Aorta (tissue), 5 donors: ENCODE measurements at regions not wholly inside any gene's neighbourhood (a gene's known extent, or its start where the extent isn't known, plus 50 kb on each side); places are given as distances from the start of the nearest gene placed in this dataset.
"Not testable (repeated sequence)": the region's sequence is repeated elsewhere in the genome, so short reads cannot be mapped to it uniquely, and the experiment has no call there.

Experiments used
- ATAC-seq: fragments of 200-7000 bp; cut with Tn5 transposase; one replicate; pipeline ENCODE4 v1.9.1; 2022; ENCODE audit warnings: moderate library complexity; ENCODE audit not compliant: low FRiP score
- DNase-seq, 2 donors: peaks; one replicate each; pipeline ENCODE4 v3.0.0-alpha.2; 2020
- H3K27ac ChIP-seq, 2 donors: one replicate each; pipeline ENCODE4 v1.5.1; 2013; ENCODE audit warnings: low read length in 2 of 2, mild to moderate bottlenecking in 2 of 2, moderate library complexity in 2 of 2, control low read depth in 1 of 2, inconsistent platforms in 1 of 2, low read depth in 1 of 2
- H3K27me3 ChIP-seq, 2 donors: one replicate each; pipeline ENCODE4 v1.6.1; 2013; ENCODE audit warnings: control low read depth in 1 of 2, low read length in 1 of 2, mild to moderate bottlenecking in 1 of 2, moderate library complexity in 1 of 2; ENCODE audit not compliant: insufficient read depth in 2 of 2, control insufficient read depth in 1 of 2
- H3K36me3 ChIP-seq, 2 donors: one replicate each; pipeline ENCODE4 v1.6.1; 2013; ENCODE audit warnings: control low read depth in 1 of 2, low read length in 1 of 2, mild to moderate bottlenecking in 1 of 2; ENCODE audit not compliant: insufficient read depth in 2 of 2, control insufficient read depth in 1 of 2
- H3K4me1 ChIP-seq, 2 donors: one replicate each; pipeline ENCODE4 v1.6.1; 2013; ENCODE audit warnings: low read length in 2 of 2, control low read depth in 1 of 2, mild to moderate bottlenecking in 1 of 2, moderate library complexity in 1 of 2; ENCODE audit not compliant: insufficient read depth in 2 of 2, control insufficient read depth in 1 of 2
- H3K4me3 ChIP-seq, 2 donors: one replicate each; pipeline ENCODE4 v1.5.1; 2013; ENCODE audit warnings: low read length in 2 of 2, control low read depth in 1 of 2, mild to moderate bottlenecking in 1 of 2
- H3K9me3 ChIP-seq: one replicate; pipeline ENCODE4 v1.6.1; 2013; ENCODE audit warnings: mild to moderate bottlenecking, low read length; ENCODE audit not compliant: control insufficient read depth
- WGBS, 2 donors: extraction: QIAGEN DNeasy Blood & Tissue Kit; methylation state at CpG; one replicate each; pipeline ENCODE4 v1.1.7; 2013; 5-methylcytosine and 5-hydroxymethylcytosine counted together
- intact Hi-C, 2 donors: fragments of 100-400 bp; cut with DNase I; formaldehyde crosslinking; loops; one replicate each; pipeline versions ENCODE4 v1.14.2 to v1.15.0; 2022
- donor health status: healthy with polysubstance abuse.
- donor health status: Bipolar disorder and iron deficiency.
- donor health status: DM: no; HTN: no; CAD: no.
- donor health status: DM: no; HTN: no; CAD: no.
- donor health status: DM: yes; HTN: yes; CAD: no.

- H3K9me3 ChIP-seq: no peaks in the 10 kb centered on the region
- H3K27ac ChIP-seq: peak overlapping the region in 1 of 2 donors; percentile 79
- ATAC-seq (peak; percentile 81), DNase-seq (peak; percentile 60 to 75)
- H3K27me3 ChIP-seq: no peaks in the 10 kb centered on the region
- no peaks in the 10 kb centered on the region for H3K36me3 ChIP-seq
- H3K4me3 ChIP-seq: no peak overlapping the region
- WGBS, 2 donors: 6 to 7% methylated on average over 3 of the region's 3 CpGs
- intact Hi-C loops: loop anchor here (5.0 to 10.0 kb wide), 7 partner anchors 478 to 898 kb away; no protein-coding TSS in a partner anchor
- no peaks in the 10 kb centered on the region for H3K4me1 ChIP-seq
Measured at GRCh38 chr2:67322353-67323001, 74.7 kb upstream of the ETAA1 start.

- Histone ChIP-seq H3K9me3 (no peaks in the 10 kb centered on the region), H3K4me3 (no peak overlapping the region), H3K27ac (no peak overlapping the region), H3K4me1 (no peaks in the 10 kb centered on the region), H3K27me3 (no peaks in the 10 kb centered on the region), H3K36me3 (no peaks in the 10 kb centered on the region)
- WGBS, 2 donors: 30 to 34% methylated on average over 4 of the region's 4 CpGs
- intact Hi-C loops: loop anchor here (5.0 to 10.0 kb wide), 7 partner anchors 479 to 899 kb away; no protein-coding TSS in a partner anchor
- ATAC-seq: no peak
- no peak for DNase-seq
Measured at GRCh38 chr2:67323209-67323991, 73.7 kb upstream of the ETAA1 start.

GRCh38 chr2:67329513-67329912, 67.6 kb upstream of the ETAA1 start:
- Histone ChIP-seq H3K27me3 (no peaks in the 10 kb centered on the region), H3K36me3 (no peaks in the 10 kb centered on the region), H3K4me1 (no peaks in the 10 kb centered on the region), H3K4me3 (no peak overlapping the region), H3K27ac (no peak overlapping the region), H3K9me3 (no peaks in the 10 kb centered on the region)
- no peak for ATAC-seq
- intact Hi-C loops: loop anchor here in 1 of 2 donors (10.0 kb wide), 3 partner anchors 485 to 905 kb away; no protein-coding TSS in a partner anchor
- no peak for DNase-seq

DNA sequence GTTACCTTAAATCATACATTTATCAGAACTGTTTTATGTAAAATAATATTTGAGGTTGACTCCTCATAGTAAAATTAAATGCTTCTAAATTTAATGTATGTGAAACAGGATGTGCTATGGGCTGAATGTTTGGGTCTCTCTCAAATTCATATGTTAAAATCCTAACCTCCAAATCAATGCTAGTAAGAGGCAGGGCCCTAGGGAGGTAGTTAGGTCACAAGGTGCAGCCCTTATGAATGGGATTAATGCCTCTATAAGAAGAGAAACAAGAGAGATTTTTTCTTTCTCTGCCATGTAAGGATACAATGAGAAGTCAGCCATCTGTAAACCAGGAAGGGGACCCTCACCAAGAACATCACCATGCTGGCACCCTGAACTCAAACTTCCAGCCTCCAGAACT, 67.2 kb upstream of the ETAA1 start:
- Histone ChIP-seq H3K4me1 (no peaks in the 10 kb centered on the region), H3K4me3 (no peak overlapping the region), H3K36me3 (no peaks in the 10 kb centered on the region), H3K27ac (no peak overlapping the region), H3K9me3 (no peaks in the 10 kb centered on the region), H3K27me3 (no peaks in the 10 kb centered on the region)
- DNase-seq: no peak
- intact Hi-C loops: loop anchor here in 1 of 2 donors (10.0 kb wide), 3 partner anchors 485 to 905 kb away; no protein-coding TSS in a partner anchor
- ATAC-seq: no peak

GRCh38 chr2:67331419-67332086, 65.6 kb upstream of the ETAA1 start:
- H3K27ac ChIP-seq, H3K4me3 ChIP-seq, intact Hi-C loops, H3K27me3 ChIP-seq, H3K4me1 ChIP-seq, DNase-seq, H3K36me3 ChIP-seq, H3K9me3 ChIP-seq, ATAC-seq: not testable (repeated sequence)
- WGBS, 2 donors: 95 to 98% methylated on average over 9 of the region's 9 CpGs

DNA sequence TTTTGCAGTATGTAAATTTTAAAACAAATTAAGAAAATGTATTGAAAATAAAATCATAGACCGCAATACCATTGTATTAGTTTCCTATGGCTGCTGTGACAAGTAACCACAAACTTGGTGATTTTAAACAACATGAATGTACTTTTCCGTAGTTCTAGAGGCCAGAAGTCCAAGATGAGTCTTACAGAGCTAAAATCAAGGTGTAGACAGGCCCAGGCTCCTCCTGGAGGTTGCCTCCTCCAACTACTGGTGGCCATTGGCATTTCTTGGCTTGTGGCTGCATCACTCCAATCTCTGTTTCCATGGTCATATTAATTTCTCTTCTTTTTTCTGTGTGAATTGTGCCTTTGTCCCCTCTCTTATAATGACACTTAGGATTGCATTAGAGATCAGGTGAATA, 59.2 kb upstream of the ETAA1 start:
- H3K4me1 ChIP-seq: no peaks in the 10 kb centered on the region
- H3K36me3 ChIP-seq: no peaks in the 10 kb centered on the region
- H3K9me3 ChIP-seq: peaks cover 2% of the 10 kb centered on the region
- 90 to 97% methylated on average over 2 of the region's 2 CpGs for WGBS, 2 donors
- no peak for DNase-seq
- H3K4me3 ChIP-seq: no peak overlapping the region
- no peak for ATAC-seq
- no peaks in the 10 kb centered on the region for H3K27me3 ChIP-seq
- intact Hi-C loops: no loop called here
- H3K27ac ChIP-seq: no peak overlapping the region

DNA sequence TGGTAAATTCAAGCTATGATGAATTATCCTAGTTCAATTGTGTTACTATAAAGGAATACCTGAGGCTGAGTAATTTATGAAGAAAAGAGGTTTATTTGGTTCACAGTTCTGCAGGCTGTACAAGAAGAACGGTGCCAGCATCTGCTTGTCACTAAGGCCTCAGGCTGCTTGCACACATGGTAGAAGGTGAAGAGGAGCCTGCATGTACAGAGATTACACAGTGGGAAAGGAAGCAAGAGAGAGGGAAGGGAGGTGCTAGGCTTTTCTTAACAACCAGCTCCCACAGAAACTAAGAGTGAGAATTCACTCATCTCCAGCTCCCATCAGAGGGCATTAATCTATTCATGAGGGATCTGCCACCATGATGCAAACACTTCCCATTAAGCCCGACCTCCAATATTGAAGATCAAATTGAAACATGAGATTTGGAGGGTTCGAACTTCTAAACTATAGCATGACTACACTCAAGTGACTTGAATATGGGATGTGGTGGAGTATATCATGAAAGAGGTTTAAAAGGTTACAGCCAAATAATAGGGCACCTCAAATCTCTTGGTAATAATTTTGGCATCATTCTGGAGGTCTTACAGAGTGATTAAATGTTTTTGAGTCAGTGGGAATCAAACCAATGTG, 58.4 kb upstream of the ETAA1 start:
- H3K27me3 ChIP-seq: no peaks in the 10 kb centered on the region
- H3K4me1 ChIP-seq: no peaks in the 10 kb centered on the region
- peaks cover 2% of the 10 kb centered on the region for H3K9me3 ChIP-seq
- intact Hi-C loops: no loop called here
- H3K36me3 ChIP-seq: no peaks in the 10 kb centered on the region
- ATAC-seq (no peak), DNase-seq (no peak)
- H3K4me3 ChIP-seq: no peak overlapping the region
- H3K27ac ChIP-seq: no peak overlapping the region
- WGBS, 2 donors: 93 to 95% methylated on average over 3 of the region's 3 CpGs

DNA sequence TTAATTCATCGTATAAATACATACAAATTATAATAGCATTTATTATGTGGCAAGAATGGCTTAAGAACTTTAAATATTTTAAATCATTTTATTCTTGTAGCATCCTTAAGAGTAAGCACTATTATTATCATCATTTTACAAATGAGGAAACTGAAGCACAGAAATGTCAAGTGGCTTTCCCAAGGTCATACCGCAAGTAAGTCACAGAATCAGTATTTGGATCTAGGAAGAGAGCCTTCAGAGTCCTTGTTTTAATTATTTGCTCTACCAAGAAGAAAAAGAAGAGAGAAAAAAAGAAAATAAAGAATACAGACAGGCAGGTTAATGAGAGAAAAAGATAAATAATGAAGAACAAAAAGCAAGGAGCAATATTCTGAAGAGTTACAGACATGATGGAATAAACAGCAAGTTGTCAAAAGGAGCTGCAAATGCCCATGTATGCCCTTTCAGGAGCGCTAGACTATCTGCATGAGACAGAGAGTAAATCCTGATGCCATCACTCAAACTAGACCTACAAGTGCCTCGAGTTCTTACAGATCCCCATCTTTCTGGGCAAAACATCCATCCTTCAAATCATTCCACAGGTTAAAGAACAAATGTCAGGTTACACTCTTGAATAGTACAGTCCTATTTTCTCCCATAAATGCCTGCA, 57.8 kb upstream of the ETAA1 start:
- Histone ChIP-seq H3K27me3 (no peaks in the 10 kb centered on the region), H3K9me3 (peaks cover 2% of the 10 kb centered on the region), H3K4me3 (no peak overlapping the region), H3K27ac (no peak overlapping the region), H3K4me1 (no peaks in the 10 kb centered on the region), H3K36me3 (no peaks in the 10 kb centered on the region)
- 82 to 83% methylated on average over 4 of the region's 4 CpGs for WGBS, 2 donors
- ATAC-seq (no peak), DNase-seq (no peak)
- intact Hi-C loops: no loop called here
